Fibroblast of villous mesenchyme (primary cell): ENCODE measurements at regions not wholly inside any gene's neighbourhood (a gene's known extent, or its start where the extent isn't known, plus 50 kb on each side); places are given as distances from the start of the nearest gene placed in this dataset.
"Not testable (repeated sequence)": the region's sequence is repeated elsewhere in the genome, so short reads cannot be mapped to it uniquely, and the experiment has no call there.

Experiments used
- DNase-seq: peaks from one replicate; pipeline ENCODE4 v3.0.0-alpha.2; 2010; ENCODE audit warnings: low read depth
- H3K4me3 ChIP-seq: 2 replicates; pipeline ENCODE4 v1.5.1; 2011; ENCODE audit warnings: low read depth, mild to moderate bottlenecking, low read length
- TF ChIP-seq, protein P1 (sequence below): IDR thresholded peaks from 2 replicates; pipeline ENCODE4 v1.5.1; 2012; ENCODE audit warnings: low read depth, mild to moderate bottlenecking, low read length; ENCODE audit not compliant: insufficient read depth

DNA sequence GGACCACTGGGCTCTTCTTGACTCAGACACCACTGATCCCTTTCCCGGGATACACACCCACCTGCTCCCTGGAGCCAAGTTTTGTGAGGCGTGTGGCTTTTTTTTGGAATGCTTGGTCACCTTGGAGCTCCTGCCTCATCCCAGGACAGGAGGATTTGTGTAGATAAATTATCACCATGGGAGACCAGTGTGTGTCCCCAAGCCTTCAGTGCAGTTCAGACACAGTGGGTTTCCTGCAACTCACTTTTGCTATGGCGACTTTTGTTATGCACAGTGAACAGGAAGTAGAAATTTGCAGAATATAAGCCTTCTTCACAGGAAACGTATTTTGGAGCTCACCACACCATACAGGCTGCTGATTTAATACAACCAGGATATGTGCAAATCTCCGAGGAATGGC is 357.4 kb downstream of the PAX1 start:
- H3K4me3 ChIP-seq = no peak overlapping the region
- TF ChIP-seq, protein P1, sequence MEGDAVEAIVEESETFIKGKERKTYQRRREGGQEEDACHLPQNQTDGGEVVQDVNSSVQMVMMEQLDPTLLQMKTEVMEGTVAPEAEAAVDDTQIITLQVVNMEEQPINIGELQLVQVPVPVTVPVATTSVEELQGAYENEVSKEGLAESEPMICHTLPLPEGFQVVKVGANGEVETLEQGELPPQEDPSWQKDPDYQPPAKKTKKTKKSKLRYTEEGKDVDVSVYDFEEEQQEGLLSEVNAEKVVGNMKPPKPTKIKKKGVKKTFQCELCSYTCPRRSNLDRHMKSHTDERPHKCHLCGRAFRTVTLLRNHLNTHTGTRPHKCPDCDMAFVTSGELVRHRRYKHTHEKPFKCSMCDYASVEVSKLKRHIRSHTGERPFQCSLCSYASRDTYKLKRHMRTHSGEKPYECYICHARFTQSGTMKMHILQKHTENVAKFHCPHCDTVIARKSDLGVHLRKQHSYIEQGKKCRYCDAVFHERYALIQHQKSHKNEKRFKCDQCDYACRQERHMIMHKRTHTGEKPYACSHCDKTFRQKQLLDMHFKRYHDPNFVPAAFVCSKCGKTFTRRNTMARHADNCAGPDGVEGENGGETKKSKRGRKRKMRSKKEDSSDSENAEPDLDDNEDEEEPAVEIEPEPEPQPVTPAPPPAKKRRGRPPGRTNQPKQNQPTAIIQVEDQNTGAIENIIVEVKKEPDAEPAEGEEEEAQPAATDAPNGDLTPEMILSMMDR = no peak
- no peak for DNase-seq

- no peak for DNase-seq
- TF ChIP-seq, protein P1 = no peak
- no peak overlapping the region for H3K4me3 ChIP-seq
Observed at GRCh38 chr20:22060610-22061009, 355.1 kb downstream of the PAX1 start.

DNA sequence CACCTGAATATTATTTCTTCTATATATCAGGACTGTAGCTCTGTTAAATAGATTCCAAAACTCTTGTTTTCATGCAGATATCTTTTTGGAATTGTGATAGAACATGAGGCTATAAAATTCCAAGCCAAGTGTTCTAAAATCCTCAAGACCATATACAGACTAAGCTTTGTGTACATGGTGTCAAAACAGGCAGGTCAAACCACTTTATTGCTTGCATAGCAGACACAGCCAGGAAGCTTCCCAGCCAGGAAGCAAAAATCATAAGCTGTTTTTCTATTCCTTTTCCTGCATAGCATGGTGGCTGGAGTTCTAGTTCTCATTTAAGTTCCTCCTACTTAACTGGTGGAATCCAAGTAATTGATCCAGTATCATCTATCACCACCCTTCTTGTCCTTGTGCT is 353.3 kb downstream of the PAX1 start:
- TF ChIP-seq, protein P1 = no peak
- H3K4me3 ChIP-seq = no peak overlapping the region
- no peak for DNase-seq

DNA sequence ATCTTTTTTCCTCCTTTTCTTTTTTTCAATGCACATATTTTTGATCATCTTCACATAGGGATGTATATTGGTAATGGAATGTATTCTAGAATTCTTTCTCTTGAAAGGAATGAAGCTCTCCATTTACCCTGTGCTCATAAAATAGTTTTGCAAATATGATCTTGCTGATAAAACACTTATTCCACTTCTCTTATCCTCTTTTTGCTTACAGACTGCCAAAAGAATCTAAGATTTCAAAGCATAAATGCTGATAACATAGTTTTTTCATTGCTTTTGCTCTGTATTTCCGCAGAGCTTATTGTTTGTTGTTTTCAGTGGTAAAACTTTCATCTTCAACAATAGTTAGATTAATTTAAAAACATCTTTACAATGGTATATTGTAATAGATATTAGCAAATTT is 350.5 kb downstream of the PAX1 start:
- no peak for DNase-seq
- TF ChIP-seq, protein P1 = no peak
- H3K4me3 ChIP-seq = no peak overlapping the region

GRCh38 chr20:22052025-22052650 is 346.7 kb downstream of the PAX1 start:
- no peak overlapping the region for H3K4me3 ChIP-seq
- TF ChIP-seq, protein P1 = no peak
- DNase-seq = no peak

DNA sequence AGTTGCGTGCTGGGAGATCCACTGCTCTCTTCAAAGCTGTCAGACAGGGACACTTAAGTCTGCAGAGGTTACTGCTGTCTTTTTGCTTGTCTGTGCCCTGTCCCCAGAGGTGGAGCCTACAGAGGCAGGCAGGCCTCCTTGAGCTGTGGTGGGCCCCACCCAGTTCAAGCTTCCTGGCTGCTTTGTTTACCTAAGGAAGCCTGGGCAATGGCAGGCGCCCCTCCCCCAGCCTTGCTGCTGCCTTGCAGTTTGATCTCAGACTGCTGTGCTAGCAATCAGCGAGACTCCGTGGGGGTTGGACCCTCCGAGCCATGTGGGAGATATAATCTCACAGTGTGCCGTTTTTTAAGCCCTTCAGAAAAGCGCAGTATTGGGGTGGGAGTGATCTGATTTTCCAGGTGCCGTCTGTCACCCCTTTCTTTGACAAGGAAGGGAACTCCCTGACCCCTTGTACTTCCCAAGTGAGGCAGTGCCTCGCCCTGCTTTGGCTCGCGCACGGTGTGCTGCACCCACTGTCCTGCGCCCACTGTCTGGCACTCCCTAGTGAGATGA is 340.6 kb downstream of the PAX1 start:
- not testable (repeated sequence) for DNase-seq

GRCh38 chr20:22027423-22027822 is 322.0 kb downstream of the PAX1 start:
- no peak overlapping the region for H3K4me3 ChIP-seq
- DNase-seq = no peak
- TF ChIP-seq, protein P1 = no peak

More for the DNA sequence above, 340.6 kb downstream of the PAX1 start:
- H3K4me3 ChIP-seq = not testable (repeated sequence)
